ENCODE measurements at regions not wholly inside any gene's neighbourhood (a gene's known extent, or its start where the extent isn't known, plus 50 kb on each side); places are given as distances from the start of the nearest gene placed in this dataset.

GRCh38 chr2:236653863-236654262 is 84.2 kb downstream of the ACKR3 start:
- H3K27ac ChIP-seq: no peak overlapping the region
- DNase-seq (ENCODE audit: low read depth, low spot score): no peak

- no peak for DNase-seq (ENCODE audit: low read depth, low spot score)
- H3K27ac ChIP-seq: no peak overlapping the region
Observed at GRCh38 chr2:236654496-236654895, 84.9 kb downstream of the ACKR3 start.

- no peak overlapping the region for H3K27ac ChIP-seq
- no peak for DNase-seq (ENCODE audit: low read depth, low spot score)
Observed at GRCh38 chr2:236656166-236656565, 86.5 kb downstream of the ACKR3 start.

GRCh38 chr2:236656721-236657120 is 87.1 kb downstream of the ACKR3 start:
- no peak for DNase-seq (ENCODE audit: low read depth, low spot score)
- no peak overlapping the region for H3K27ac ChIP-seq

GRCh38 chr2:236657215-236657614 is 87.6 kb downstream of the ACKR3 start:
- H3K27ac ChIP-seq: no peak overlapping the region
- DNase-seq (ENCODE audit: low read depth, low spot score): no peak

GRCh38 chr2:236657801-236658200 is 88.2 kb downstream of the ACKR3 start:
- no peak for DNase-seq (ENCODE audit: low read depth, low spot score)
- no peak overlapping the region for H3K27ac ChIP-seq

GRCh38 chr2:236658974-236659757 is 89.5 kb downstream of the ACKR3 start:
- peak overlapping the region; percentile 52 for H3K27ac ChIP-seq
- no peak for DNase-seq (ENCODE audit: low read depth, low spot score)

- peak; percentile 91 for DNase-seq (ENCODE audit: low read depth, low spot score)
Observed at GRCh38 chr2:236659758-236660150, 90.1 kb downstream of the ACKR3 start.

GRCh38 chr2:236661061-236661761 is 91.6 kb downstream of the ACKR3 start:
- DNase-seq (ENCODE audit: low read depth, low spot score): peak; percentile 74
- H3K27ac ChIP-seq: peak overlapping the region; percentile 52

More at GRCh38 chr2:236659758-236660150, 90.1 kb downstream of the ACKR3 start:
- H3K27ac ChIP-seq: peak overlapping the region; percentile 52

GRCh38 chr2:236661762-236662110 is 92.1 kb downstream of the ACKR3 start:
- peak overlapping the region; percentile 52 for H3K27ac ChIP-seq

GRCh38 chr2:236662231-236663185 is 92.9 kb downstream of the ACKR3 start:
- no peak overlapping the region for H3K27ac ChIP-seq
- DNase-seq (ENCODE audit: low read depth, low spot score): no peak

More at GRCh38 chr2:236661762-236662110, 92.1 kb downstream of the ACKR3 start:
- no peak for DNase-seq (ENCODE audit: low read depth, low spot score)

GRCh38 chr2:236663287-236664101 is 93.9 kb downstream of the ACKR3 start:
- no peak overlapping the region for H3K27ac ChIP-seq

GRCh38 chr2:236664136-236664535 is 94.5 kb downstream of the ACKR3 start:
- H3K27ac ChIP-seq: no peak overlapping the region
- no peak for DNase-seq (ENCODE audit: low read depth, low spot score)

More at GRCh38 chr2:236663287-236664101, 93.9 kb downstream of the ACKR3 start:
- no peak for DNase-seq (ENCODE audit: low read depth, low spot score)

GRCh38 chr2:236665101-236665500 is 95.5 kb downstream of the ACKR3 start:
- no peak overlapping the region for H3K27ac ChIP-seq

GRCh38 chr2:236665572-236666118 is 96.0 kb downstream of the ACKR3 start:
- DNase-seq (ENCODE audit: low read depth, low spot score): no peak
- H3K27ac ChIP-seq: no peak overlapping the region

More at GRCh38 chr2:236665101-236665500, 95.5 kb downstream of the ACKR3 start:
- DNase-seq (ENCODE audit: low read depth, low spot score): no peak

GRCh38 chr2:236666646-236667204 is 97.1 kb downstream of the ACKR3 start:
- no peak overlapping the region for H3K27ac ChIP-seq
- DNase-seq (ENCODE audit: low read depth, low spot score): no peak

GRCh38 chr2:236667526-236667925 is 97.9 kb downstream of the ACKR3 start:
- no peak for DNase-seq (ENCODE audit: low read depth, low spot score)
- H3K27ac ChIP-seq: no peak overlapping the region

- H3K27ac ChIP-seq: no peak overlapping the region
- no peak for DNase-seq (ENCODE audit: low read depth, low spot score)
Observed at GRCh38 chr2:236668531-236668969, 98.9 kb downstream of the ACKR3 start.

GRCh38 chr2:236670235-236670620 is 100.6 kb downstream of the ACKR3 start:
- H3K27ac ChIP-seq: no peak overlapping the region
- DNase-seq (ENCODE audit: low read depth, low spot score): no peak

All from epithelial cell of prostate (primary cell).